Endothelial cell of umbilical vein (primary cell): ENCODE measurements at regions not wholly inside any gene's neighbourhood (a gene's known extent, or its start where the extent isn't known, plus 50 kb on each side); places are given as distances from the start of the nearest gene placed in this dataset.

Source experiments
- BruUV-seq: library from RNA; stranded (reverse); fragments of 400-500 nt; replicated peaks from 2 replicates; lab custom pipeline; 2021; lab: Mats Ljungman, UMichigan
- CTCF ChIA-PET: fragments of 300-600, 350-600 bp; sonication (Branson Sonifier 250); formaldehyde crosslinking; loops from one replicate; lab custom pipeline; 2021; ENCODE audit warnings: antibody characterized with exemption, inconsistent platforms; lab: Charles Lee
- POLR2A ChIA-PET: fragments of 300-600, 350-600 bp; sonication (Branson Sonifier 250); formaldehyde crosslinking; loops from one replicate; lab custom pipeline; 2021; ENCODE audit warnings: antibody characterized with exemption, inconsistent platforms; lab: Charles Lee
- DNase-seq: peaks from one replicate; pipeline ENCODE4 v3.0.0-alpha.2; 2011; ENCODE audit warnings: low read depth, low spot score
- FAIRE-seq: peaks from 2 replicates; lab custom pipeline; 2011; peaks lifted over from hg19 to GRCh38; lab: Jason Lieb, UNC
- H2AFZ ChIP-seq: 2 replicates; pipeline ENCODE4 v1.6.0; 2012; ENCODE audit warnings: low read depth, low read length, control low read depth, inconsistent platforms
- H3K27ac ChIP-seq: 2 replicates; pipeline ENCODE4 v1.5.1; 2011; ENCODE audit warnings: low read depth, mild to moderate bottlenecking, control low read depth, low read length, moderate library complexity; ENCODE audit not compliant: insufficient read depth
- H3K27me3 ChIP-seq, 2 experiments: 2 replicates each; pipeline versions ENCODE4 v1.6.0 to v1.6.1; 2011; ENCODE audit warnings: low read length in 2 of 2, mixed read lengths in 1 of 2; ENCODE audit not compliant: control insufficient read depth in 2 of 2, insufficient read depth in 2 of 2
- H3K36me3 ChIP-seq, 2 experiments: 2 replicates in 1 of 2; 3 replicates in 1 of 2; pipeline ENCODE4 v1.5.1; 2011; ENCODE audit warnings: low read length in 2 of 2, mild to moderate bottlenecking in 1 of 2, moderate library complexity in 1 of 2; ENCODE audit not compliant: control insufficient read depth in 2 of 2, insufficient read depth in 2 of 2; ENCODE audit errors: extremely low read depth in 1 of 2
- H3K4me1 ChIP-seq: 3 replicates; pipeline ENCODE4 v1.5.1; 2011; ENCODE audit warnings: mild to moderate bottlenecking, low read length; ENCODE audit not compliant: control insufficient read depth, insufficient read depth; ENCODE audit errors: extremely low read depth
- H3K4me2 ChIP-seq: 2 replicates; pipeline ENCODE4 v1.6.1; 2011; ENCODE audit warnings: low read length, control low read depth, mixed read lengths; ENCODE audit not compliant: insufficient read depth
- H3K4me3 ChIP-seq, 3 experiments: fragments of 200-600 bp in 1 of 3; sonication (generic), shearing (Covaris generic) in 1 of 3; replicated peaks in 1 of 3; 2 replicates each; pipeline ENCODE4 v1.5.1; 2011 to 2016; ENCODE audit warnings: control low read depth in 3 of 3, low read length in 3 of 3, mild to moderate bottlenecking in 2 of 3, inconsistent platforms in 1 of 3, low read depth in 1 of 3, moderate library complexity in 1 of 3; ENCODE audit not compliant: insufficient read depth in 1 of 3
- H3K79me2 ChIP-seq: 2 replicates; pipeline ENCODE4 v1.6.0; 2012; ENCODE audit warnings: low read length, inconsistent platforms; ENCODE audit not compliant: control insufficient read depth, insufficient read depth
- H3K9ac ChIP-seq: replicated peaks from 2 replicates; pipeline ENCODE3; 2011; ENCODE audit warnings: low read length, control low read depth; ENCODE audit not compliant: insufficient read depth; ENCODE audit errors: extremely low read depth
- H3K9me1 ChIP-seq: replicated peaks from 3 replicates; pipeline ENCODE4 v1.6.0; 2011; ENCODE audit warnings: mild to moderate bottlenecking, low read length; ENCODE audit not compliant: control insufficient read depth, insufficient read depth; ENCODE audit errors: extremely low read depth
- H3K9me3 ChIP-seq: replicated peaks from 2 replicates; pipeline ENCODE4 v1.5.1; 2012; ENCODE audit warnings: low read length, inconsistent platforms; ENCODE audit not compliant: control insufficient read depth, insufficient read depth
- H4K20me1 ChIP-seq: replicated peaks from 2 replicates; pipeline ENCODE3; 2011; ENCODE audit warnings: mild to moderate bottlenecking, low read length; ENCODE audit not compliant: control insufficient read depth, insufficient read depth; ENCODE audit errors: extremely low read depth
- CTCF ChIP-seq, 2 donors: IDR thresholded peaks; 1 replicate in 1 of 2; 2 replicates in 1 of 2; pipeline ENCODE4 v1.5.1; 2011; ENCODE audit warnings: low read length in 2 of 2, mild to moderate bottlenecking in 2 of 2, moderate library complexity in 2 of 2, control low read depth in 1 of 2, inconsistent platforms in 1 of 2, low read depth in 1 of 2; ENCODE audit not compliant: insufficient read depth in 1 of 2; ENCODE audit errors: extremely low read depth in 1 of 2
- EZH2 ChIP-seq: IDR thresholded peaks from 2 replicates; pipeline ENCODE4 v1.6.1; 2012; ENCODE audit warnings: borderline replicate concordance, low read depth, mild to moderate bottlenecking, moderate library complexity, low read length, inconsistent platforms; ENCODE audit not compliant: severe bottlenecking
- FOS ChIP-seq: IDR thresholded peaks from 2 replicates; pipeline ENCODE4 v1.6.1; 2011; ENCODE audit warnings: mild to moderate bottlenecking, low read length, moderate library complexity, borderline replicate concordance; ENCODE audit not compliant: insufficient read depth
- GATA2 ChIP-seq: IDR thresholded peaks from 2 replicates; pipeline ENCODE4 v1.7.0; 2011; ENCODE audit warnings: low read depth, mild to moderate bottlenecking, moderate library complexity, mixed read lengths, low read length; ENCODE audit not compliant: insufficient read length, insufficient read depth
- JUN ChIP-seq: IDR thresholded peaks from 2 replicates; pipeline ENCODE4 v1.6.1; 2011; ENCODE audit warnings: borderline replicate concordance, low read depth; ENCODE audit not compliant: insufficient read length, insufficient read depth
- MYC ChIP-seq: IDR thresholded peaks from one replicate; pipeline ENCODE4 v1.6.1; 2011; ENCODE audit warnings: mild to moderate bottlenecking, low read depth, low read length
- POLR2A ChIP-seq: IDR thresholded peaks from 2 replicates; pipeline ENCODE4 v1.6.1; 2012; ENCODE audit warnings: low read depth, mild to moderate bottlenecking, control low read depth, low read length
- POLR2AphosphoS5 ChIP-seq: IDR thresholded peaks from 2 replicates; pipeline ENCODE4 v1.6.1; 2012; ENCODE audit warnings: low read depth, mild to moderate bottlenecking, control low read depth, low read length, moderate library complexity; ENCODE audit not compliant: insufficient read depth
- dilution Hi-C: fragments of 300-500 bp; cut with MboI; formaldehyde crosslinking; loops from one replicate; pipeline ENCODE4 v1.15.0; 2019; ENCODE audit warnings: low sequenced_read_pairs; ENCODE audit not compliant: extremely low pct_ligation_motif_present
- intact Hi-C: fragments of 100-400 bp; cut with micrococcal nuclease; formaldehyde crosslinking; loops from one replicate; pipeline ENCODE4 v1.10.0; 2022
- TF ChIP-seq, protein P1 (sequence below): IDR thresholded peaks from 2 replicates; pipeline ENCODE4 v1.6.1; 2011; ENCODE audit not compliant: insufficient read depth, insufficient read length

GRCh38 chr5:154131817-154132216 is 58.7 kb upstream of the GALNT10 start:
- POLR2A ChIA-PET, result no interaction called here
- H3K4me2 ChIP-seq, result no peak overlapping the region
- CTCF ChIA-PET, result interaction anchor here (1.1 kb wide), 1 partner anchor 22 kb away, joined by 4 read pairs; no protein-coding TSS in a partner anchor
- H3K9me1 ChIP-seq, result no peaks in the 10 kb centered on the region
- H3K27ac ChIP-seq, result no peak overlapping the region
- BruUV-seq, result no TSS peak
- intact Hi-C loops (no loop called here), dilution Hi-C loops (no loop called here)
- H3K9me3 ChIP-seq, result no peaks in the 10 kb centered on the region
- H3K36me3 ChIP-seq, result no peaks in the 10 kb centered on the region
- no peak overlapping the region for H2AFZ ChIP-seq
- no peaks in the 10 kb centered on the region for H3K4me1 ChIP-seq
- FAIRE-seq (no peak), DNase-seq (no peak)
- no peak overlapping the region for H3K4me3 ChIP-seq
- peaks cover 5 to 6% of the 10 kb centered on the region in 2 experiments for H3K27me3 ChIP-seq
- no peak for TF ChIP-seq JUN
- no peak for TF ChIP-seq EZH2
- no peak for TF ChIP-seq FOS
- TF ChIP-seq MYC, result no peak
- no peak for TF ChIP-seq POLR2AphosphoS5
- no peak for TF ChIP-seq POLR2A
- TF ChIP-seq GATA2, result no peak
- TF ChIP-seq, protein P1, sequence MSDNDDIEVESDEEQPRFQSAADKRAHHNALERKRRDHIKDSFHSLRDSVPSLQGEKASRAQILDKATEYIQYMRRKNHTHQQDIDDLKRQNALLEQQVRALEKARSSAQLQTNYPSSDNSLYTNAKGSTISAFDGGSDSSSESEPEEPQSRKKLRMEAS, result no peak
- TF ChIP-seq CTCF (IDR thresholded peaks at IDR 0.05; ENCODE audit: extremely low read depth in 1 of 2, insufficient read depth in 1 of 2, low read depth in 1 of 2, low read length in 2 of 2), result no peak
- no peaks in the 10 kb centered on the region for H4K20me1 ChIP-seq
- H3K9ac ChIP-seq, result no peak overlapping the region
- H3K79me2 ChIP-seq, result no peaks in the 10 kb centered on the region
